GM19351 (cell line): ENCODE measurements at regions not wholly inside any gene's neighbourhood (a gene's known extent, or its start where the extent isn't known, plus 50 kb on each side); places are given as distances from the start of the nearest gene placed in this dataset.

ENCODE experiments used
- ATAC-seq: cut with Tn5 transposase; IDR thresholded peaks from one replicate; pipeline ENCODE4 v1.9.1; 2021; ENCODE audit warnings: mild to moderate bottlenecking, moderate library complexity; ENCODE audit not compliant: unreplicated experiment

DNA sequence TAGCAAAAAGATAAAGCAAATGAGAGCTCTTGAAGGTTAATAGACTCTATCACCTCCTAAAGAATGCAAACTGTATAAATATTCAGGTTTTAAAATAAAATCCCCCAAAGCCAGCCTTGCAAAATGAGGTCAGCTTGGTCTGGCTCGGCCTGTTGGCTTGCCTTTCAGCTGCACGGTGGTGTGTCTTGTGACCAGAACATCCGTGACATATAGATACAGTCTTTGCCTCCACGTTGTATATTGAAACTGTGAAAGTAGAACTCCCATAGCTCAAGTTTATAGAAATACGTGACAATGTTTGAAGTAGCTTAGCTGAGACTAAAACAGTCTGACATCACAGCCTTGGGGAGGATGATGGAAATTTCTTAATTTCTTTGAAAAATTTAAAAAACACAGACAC, 236.6 kb upstream of the MYOCD start:
- ATAC-seq, result no peak

DNA sequence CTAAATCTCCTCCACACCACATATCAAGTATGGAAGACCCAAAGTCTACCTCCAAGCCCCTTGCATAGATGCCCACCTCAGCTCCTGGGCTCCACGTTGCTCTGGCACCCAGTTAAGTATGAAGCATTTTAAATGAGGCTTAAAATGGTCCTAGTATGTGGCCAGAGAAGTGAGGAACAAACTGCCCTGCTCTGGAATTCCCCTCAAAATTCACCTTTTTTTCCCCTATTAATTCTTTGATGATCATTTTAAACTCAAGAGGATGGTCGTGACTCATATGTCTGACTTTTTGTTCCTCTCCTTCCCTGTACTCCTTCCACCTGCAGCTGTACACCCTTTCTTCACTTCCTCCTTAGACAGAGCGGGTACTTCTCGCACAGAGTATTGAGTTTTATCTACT, 234.5 kb upstream of the MYOCD start:
- ATAC-seq, result peak; percentile 85

DNA sequence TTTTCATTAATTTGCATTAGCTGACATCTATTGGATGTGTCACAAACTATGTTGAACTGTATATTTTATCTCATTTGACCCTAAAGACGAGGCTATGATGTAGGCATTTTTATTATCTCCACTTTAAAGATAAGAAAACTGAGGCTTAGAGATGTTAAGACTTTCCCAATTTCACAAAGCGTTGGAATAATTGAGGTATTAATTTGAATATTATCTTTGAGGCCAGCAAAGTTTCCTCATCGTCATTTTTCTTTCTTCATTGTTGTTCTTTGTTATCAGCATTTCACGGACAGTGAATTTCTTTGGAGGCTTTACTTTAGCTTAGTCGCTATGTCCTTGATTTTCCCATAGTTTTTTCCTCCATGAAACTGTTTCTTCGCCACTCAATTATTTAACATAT, 227.5 kb upstream of the MYOCD start:
- ATAC-seq, result no peak

DNA sequence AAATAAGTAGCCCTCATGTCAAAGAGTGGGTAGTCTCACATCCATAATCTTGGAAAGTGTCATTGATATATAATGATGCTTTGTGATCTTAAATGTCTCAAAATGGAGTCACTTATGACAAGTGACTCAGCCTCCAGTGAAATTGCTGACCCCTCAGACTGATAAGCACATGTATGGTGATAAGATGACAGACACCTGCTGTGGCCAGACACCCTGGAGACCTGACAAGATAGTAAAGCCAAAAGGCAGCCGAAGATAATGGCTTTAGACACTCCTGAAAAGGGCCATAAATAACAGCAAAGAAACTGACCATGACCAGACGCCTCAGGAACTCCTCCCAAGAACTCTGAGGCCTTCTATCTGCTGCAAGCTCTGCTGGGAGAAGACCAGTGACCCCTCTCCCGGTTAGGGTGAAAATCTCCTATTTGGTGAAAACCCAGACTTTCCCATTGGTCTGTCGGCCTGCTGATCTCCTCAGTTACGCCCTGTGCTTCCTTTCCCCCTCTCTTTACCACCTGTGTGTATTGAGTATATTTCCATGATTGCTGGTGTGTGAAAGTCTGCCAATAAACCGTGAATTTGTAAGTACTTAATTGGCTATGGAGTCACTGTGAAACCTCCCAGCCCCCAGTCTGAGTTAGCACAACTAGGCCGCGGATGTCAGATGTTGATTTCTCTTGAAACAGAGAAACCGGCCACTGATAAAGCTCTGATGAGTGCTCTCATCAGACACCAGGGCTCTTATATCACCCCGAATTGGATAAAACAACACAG, 226.7 kb upstream of the MYOCD start:
- peak; percentile 40 for ATAC-seq

DNA sequence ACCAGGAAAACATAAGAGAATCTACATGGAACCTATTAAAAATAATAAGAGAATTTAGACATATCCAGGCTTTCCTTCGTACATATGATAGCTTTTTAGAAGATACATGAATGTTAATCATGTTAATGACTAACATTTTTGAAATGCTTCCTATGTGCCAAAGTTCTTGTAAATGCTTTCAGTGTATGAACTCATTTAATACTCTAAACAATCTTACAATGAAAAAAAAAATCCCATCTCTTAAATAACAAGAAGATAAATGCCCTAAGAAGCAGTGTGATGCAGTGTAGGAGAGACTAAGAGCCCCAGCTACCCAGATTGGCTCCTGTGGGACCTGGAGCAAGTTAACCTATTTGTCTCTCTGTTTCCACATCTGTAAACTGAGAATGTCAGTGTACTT, 220.4 kb upstream of the MYOCD start:
- no peak for ATAC-seq

DNA sequence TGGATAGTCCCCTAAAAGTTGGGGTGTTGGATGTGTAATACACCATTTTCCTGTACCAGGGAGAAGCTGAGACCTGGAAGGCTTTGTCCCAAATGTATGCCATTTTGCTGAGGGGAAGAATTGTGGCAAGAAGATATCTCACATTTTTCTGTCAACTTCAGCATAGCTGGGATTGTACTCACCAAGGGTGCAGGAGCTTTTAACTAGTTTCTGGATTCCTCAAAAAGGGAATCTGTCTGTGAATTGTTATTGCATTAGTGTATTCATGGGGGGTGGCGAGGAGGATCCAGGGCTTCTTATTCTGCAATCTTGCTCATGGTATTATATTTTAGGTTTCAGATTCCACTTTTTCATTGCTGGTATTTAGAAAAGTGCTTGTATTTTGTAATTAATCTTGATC, 208.2 kb upstream of the MYOCD start:
- ATAC-seq, result no peak

DNA sequence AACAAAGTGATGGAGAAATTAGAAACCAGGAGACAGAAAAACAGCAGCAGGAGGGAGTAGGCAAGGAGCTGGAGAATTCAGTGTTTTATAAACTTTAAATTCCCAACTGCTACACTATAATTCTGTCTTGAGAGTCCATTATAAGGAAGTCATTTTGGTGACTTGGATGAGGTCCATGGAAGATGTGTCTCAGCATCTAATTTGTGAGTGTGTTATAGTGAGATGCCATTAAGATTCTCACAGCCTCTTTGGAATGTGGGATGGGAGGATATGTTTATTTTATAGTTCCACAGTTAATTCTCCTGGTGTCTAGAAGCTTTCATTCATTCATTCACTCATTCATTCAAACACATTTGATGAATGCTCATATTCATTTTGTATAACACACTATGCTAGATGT, 206.0 kb upstream of the MYOCD start:
- no peak for ATAC-seq

DNA sequence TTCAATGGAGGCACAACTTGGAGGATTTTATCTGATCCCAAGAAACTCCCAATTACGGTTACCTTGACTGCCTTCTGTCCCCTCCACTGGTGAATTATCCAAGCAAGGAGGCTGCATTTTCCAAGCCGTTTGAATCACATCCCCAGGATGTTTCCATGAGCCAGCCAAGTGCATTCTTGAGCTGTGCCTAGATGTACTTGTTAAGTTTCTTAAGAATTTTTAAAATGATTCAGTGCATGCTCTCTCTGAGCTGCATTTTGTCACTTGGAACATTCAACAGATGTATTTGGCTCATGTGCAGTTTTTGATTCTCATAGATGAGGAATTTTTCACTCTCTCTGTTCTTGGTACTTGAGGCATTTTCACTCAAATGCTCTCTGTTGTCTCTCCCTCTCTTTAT, 202.6 kb upstream of the MYOCD start:
- ATAC-seq, result no peak

DNA sequence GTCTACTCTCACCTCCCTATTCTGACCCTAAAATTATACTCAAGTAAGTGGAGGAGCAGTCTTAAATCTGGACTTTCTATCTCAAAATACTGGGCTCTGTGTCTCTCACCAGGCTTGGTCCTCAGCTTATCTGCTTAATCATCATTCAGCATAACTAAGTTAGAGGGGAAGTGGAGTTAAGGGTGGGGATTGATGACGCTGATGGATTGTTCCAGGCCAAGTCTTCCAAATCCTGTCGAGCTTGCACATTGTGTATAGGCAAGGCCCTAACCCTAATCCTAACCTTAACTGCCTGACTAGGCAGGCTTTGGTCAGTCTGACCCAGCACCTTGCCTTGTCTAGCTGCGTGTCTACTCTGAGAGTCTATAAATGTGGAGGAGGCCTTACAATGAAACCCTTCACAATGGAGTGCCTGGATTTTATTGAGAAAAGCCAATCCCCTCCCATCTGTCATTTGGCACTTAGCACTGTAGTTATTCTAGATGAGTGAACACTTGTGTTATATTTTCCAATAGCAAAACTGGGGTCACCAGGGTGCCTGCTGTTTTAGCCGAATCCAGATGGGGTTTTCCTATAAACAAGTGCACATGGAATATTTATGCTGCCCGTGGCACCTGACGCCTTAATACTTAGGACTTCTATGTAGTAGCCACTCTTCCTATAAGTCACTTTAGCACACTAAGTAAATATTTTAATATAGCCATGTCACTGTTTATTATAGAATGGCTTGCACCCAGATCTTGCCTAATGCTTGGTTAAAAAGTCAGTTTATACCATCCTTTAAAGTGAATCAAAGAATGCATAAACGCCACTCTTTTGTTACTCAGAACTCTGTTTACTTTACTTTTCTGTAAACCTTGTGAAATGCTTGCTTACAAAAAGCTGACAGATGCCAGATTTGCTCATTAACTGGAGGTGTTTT, 193.2 kb upstream of the MYOCD start:
- no peak for ATAC-seq

DNA sequence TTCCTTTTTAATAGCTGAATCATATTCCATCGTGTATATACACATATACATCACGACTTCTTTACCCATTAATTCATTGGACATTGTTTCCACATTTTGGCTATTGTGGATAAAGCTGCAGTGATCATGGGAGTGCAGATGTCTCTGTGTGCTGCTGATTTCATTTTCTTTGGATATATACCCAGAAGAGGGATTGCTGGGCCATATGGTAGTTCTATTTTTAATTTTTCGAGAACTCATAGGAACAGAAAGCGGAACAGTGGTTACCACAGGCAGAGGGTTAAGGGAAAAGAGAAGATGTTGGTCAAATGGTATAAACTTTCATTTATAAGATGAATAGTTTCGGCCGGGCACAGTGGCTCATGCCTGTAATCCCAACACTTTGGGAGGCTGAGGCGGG, 187.4 kb upstream of the MYOCD start:
- ATAC-seq, result no peak

DNA sequence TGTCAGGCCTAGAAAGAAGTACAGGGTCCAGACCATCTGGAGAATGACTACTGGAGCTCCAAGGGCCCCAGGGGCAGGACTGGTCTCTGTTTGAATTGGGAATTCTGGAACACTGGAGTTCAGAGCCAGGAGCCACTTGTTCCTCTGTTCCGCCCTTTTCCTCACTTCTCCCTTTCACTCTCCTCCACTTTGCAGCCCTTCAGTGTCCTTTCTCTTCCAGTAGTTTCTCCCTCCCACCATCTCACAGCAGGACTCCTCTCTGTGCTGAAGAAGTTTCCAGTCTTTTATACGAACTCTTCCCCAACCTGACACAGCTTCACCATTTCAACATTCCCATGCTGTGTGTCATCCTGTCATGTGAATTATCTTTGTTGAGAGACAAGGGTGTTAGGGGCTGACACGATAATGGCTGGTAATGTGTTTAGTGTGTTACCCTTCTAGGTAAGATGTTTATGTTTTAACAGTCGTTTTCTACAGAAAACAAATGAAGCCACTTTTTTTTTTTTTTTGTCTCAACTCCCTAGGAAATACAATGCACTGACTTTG, 180.3 kb upstream of the MYOCD start:
- ATAC-seq, result no peak

DNA sequence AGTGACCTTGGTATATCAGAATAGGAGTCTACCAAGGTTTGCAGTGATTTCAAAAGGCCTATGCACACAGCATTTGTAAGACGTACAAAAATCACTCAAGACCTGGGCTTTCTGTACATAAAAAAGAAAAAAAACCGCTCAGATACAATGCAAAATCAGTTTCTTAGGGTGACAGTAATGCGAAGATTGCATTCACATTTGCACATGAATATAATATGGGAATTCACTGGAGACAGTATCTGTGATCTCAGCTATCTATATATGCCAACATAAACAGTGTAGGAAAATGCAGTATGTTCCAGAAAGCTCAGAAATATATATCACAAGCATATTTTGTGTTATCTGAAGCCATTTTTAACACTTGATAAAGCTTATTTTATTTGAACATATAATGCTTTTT, 176.4 kb upstream of the MYOCD start:
- no peak for ATAC-seq

DNA sequence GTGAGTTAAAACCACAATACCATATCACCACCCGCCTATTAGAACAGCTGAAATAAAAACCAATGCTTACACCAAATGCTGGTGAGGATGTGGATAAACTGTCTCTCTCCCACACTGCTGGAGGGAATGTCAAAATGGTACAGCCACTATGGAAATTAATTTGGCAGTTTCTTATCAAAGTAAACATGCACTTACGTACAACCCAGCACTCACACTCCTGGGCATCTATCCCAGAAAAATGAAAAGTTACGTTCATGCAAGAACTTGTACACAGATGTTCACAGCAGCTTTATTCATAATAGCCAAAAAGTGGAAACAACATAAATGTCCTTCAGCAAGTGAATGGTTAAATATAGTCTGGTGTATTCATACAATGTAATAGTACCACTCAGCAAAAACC, 173.2 kb upstream of the MYOCD start:
- ATAC-seq, result no peak

DNA sequence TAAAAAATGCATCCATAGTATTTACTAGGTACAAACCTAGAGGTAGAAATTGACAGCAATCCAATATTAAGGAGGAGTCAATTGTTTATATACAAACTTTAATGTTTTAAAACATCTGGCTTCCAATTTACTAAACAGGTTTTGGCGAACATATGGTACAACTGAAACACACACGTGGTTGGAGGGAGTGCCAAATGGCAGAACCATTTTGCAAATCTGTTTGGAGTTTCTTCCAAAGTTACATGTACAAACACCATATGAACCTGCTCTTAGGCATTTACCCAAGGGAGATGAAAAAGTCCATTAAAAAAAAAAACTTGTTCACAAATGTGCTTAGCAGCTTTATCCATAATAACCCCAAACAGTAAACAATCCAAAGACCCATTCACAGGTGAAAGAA, 159.8 kb upstream of the MYOCD start:
- ATAC-seq, result no peak

DNA sequence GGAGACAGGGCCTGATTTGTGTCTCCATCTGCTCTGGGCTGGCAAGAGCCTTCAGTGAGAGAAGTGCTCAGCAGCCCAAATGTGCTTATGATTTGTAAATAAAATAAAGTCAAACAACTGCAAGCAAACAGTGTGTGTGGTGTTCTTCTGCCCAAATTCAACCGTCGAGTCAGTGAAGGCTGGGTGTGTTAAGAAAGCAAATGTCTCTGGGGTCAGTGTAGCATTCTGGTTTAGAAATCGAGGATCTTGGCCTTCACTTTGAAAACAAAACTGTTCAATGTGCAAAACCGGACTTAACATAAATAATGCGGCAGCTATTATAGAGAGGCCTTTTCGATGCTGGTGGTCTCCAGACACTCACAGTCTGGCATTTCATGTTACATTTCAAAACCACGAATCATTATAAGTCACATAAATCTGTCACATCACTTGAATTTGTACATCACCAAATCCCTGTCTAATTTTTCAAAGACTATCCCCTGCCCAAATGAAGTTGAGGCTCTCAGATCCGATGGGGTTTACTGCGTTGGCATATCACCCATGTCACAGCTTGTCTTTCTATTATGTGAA, 158.6 kb upstream of the MYOCD start:
- ATAC-seq, result no peak

DNA sequence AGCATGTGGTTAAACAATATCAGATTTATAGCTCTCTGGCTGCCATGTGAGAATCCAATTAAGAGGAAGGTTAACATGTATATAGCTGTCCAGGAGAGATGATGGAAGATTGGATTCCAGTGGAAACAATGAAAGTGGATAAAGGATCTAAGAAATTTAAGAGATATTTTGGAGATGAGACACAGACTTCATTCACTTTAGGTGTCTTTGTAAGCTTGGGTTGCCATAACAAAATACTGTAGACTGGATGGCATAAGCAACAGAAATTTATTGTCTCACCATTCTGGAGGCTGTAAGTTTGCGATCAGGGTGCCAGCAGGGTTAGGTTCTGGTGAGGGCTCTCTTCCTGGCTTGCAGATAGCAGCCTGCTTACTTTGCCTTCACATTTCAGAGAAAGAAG, 155.9 kb upstream of the MYOCD start:
- no peak for ATAC-seq

DNA sequence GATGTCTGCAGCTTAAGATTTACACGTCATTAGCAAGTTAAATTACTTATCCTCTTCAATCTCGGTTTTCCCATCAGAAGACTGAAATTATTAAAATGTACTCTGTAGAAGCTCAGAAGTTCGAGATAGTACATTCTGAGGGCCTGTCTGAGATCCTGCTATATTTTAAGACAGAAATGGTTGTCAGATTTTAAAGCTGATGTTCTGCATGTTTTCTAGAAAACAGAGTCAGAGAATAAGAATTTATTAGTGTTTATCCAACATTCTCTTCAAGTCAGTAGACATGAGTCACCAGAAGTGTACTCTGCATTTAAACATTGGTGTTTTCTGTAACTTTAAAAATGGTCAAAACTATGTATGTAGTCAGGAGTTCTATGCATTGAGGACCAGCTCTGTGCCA, 155.2 kb upstream of the MYOCD start:
- no peak for ATAC-seq

DNA sequence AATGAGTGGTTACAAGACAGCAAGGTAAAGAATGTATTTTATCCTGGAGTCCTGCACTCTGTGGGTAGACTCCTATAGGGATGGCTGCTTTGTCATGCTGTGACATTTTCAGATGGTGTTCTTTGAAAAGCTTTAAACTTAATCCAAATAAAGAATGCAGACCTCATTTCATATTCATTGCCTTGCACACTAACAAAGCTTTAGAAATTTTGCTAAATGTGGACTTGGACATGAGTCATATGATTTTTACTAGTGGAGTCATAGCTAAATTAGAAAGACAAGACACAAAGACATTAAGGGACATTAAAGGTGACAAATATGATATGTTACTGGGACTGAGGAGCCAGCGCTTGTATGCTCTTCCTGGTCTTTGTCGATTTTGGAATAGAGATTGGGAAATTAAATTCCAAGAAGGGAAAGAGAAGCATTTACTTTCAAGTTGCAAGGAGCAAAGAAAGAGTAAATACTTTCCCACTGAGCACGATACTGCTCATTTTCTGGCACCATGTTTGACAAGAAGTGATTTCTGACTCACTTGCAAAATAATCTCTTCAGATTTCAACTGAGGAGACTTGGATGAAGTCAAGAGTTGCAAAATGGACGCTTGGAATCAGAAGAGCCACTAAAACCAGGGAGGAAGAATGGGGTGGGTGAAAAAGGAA, 152.9 kb upstream of the MYOCD start:
- no peak for ATAC-seq

DNA sequence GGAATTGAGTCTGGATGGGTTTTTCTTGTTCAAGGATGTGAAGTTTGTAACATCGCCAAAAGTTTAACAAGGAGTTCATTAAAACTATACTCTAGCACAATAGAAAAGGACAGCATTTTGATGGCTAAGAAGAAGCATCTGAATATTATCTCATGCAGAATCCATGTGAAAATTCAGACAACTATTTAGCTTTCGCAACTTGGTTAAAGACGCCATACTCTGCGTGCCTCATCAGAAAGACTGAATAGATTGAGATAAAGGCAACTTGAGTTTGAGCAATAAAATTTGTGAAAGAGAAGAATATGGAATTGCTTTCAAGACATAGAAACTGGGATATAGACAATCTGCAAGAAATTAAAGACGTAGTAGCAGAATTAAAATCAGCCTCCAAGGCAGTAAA, 151.1 kb upstream of the MYOCD start:
- no peak for ATAC-seq

DNA sequence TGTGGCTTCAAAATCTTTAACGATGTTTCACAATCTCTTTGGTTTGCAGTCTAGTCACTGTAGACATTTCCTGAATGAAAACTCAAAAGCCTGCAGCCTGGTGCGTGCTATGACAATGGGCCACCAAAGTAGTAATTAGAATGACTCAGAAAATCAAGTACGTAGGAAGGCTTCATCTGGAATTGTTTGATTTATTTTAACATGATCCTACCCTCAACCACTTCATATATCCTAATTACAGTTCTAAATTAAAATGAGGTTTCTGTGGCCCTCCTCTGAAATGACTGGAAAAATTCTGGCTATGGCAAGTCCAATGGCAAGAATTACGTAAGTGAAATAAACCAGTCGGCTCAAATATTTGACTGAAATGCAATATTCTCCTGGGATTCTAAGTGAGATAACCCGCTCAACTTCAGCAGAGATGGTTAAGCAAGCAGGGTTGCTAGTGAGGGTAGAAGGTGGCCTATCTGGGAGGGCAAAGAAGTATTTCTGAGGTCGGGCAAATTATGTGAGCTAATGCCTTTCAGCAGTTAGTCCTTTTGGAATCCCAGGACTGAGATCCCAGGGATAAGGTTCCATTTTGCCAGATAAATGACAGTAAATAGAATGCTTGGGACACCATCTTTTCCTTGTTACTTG, 145.6 kb upstream of the MYOCD start:
- ATAC-seq, result no peak

DNA sequence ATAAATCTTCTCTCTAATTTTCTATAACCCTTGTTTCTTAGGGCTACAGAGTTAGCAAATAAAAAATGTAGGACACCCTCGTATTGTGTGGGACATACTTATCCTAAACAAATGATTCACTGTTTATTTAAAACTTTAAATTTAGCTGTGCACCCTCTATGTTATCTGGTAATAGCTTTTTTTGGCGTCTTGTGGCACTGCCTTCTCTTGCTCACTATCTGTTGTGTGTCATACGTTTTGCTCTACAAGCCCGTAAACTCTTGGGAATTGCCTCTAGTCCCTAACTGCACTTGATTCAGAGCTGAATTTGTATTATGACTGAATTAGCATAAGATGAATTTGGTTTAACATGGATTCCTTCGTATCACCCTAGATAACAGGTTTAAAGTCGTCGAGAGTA, 144.3 kb upstream of the MYOCD start:
- ATAC-seq, result no peak
